ENCODE measurements at regions not wholly inside any gene's neighbourhood (a gene's known extent, or its start where the extent isn't known, plus 50 kb on each side); places are given as distances from the start of the nearest gene placed in this dataset.

GRCh38 chr3:73327052-73327451 lies 265.6 kb downstream of the EBLN2 start:
- no peak for TF ChIP-seq CTCF (IDR thresholded peaks at IDR 0.05; ENCODE audit: insufficient read depth, low read depth, low read length)
- TF ChIP-seq EZH2 (IDR thresholded peaks at IDR 0.05; ENCODE audit: insufficient read depth, low read length): no peak
